ENCODE measurements at regions not wholly inside any gene's neighbourhood (a gene's known extent, or its start where the extent isn't known, plus 50 kb on each side); places are given as distances from the start of the nearest gene placed in this dataset.

DNA sequence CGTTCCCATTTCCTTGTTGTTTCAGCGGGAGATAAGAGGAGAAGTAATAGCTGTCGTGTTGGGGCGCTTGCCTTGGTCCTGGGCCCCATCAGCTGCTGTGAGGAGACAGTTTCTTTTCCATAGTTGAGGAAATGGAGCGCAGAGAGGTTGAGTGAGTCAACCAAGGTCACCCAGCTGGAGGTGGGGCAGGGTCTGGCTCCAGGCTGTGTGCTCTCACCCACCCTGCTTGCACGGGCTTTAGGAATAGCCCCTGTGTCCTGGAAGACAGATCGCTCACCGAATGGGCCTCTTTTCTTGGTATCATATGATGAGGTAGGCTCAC is 165.7 kb upstream of the RTL1 start:
- DNase-seq = no peak

DNA sequence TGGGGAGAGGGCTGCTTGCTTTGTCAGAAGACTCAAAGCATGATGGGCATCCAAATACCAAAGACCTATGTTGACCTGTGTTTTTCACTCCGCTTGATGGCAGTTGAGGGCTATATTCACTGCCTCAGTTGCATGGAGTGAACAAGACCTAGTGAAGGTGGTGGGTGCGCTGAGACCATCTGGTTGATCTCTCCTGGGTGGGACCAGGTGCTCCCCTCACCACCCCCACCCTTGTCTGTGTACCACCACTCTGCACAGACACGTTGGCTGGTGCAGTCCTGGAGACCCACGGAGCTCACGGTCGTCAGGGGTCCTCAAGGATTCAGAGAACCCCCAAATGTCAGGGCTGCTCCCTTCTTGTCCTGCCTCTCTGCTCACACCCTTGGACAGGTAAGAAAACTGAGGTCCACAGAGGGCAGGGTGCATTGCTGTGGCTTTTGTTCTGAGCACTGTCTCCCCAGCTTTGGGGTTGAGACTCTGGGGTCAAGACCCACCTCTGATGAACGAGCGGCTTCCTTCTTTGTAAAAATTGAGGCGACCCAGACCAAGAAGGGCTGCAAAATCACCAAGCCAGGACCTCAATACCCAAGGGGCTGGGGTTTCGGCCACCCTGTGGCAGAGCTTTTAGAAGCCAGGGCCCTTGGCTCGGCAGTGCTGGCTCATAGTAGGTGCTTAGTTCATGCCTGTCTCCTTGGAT is 166.3 kb upstream of the RTL1 start:
- no peak for DNase-seq

- no peak for DNase-seq
These were observed 167.3 kb upstream of the RTL1 start for GRCh38 chr14:101070540-101071492.

DNA sequence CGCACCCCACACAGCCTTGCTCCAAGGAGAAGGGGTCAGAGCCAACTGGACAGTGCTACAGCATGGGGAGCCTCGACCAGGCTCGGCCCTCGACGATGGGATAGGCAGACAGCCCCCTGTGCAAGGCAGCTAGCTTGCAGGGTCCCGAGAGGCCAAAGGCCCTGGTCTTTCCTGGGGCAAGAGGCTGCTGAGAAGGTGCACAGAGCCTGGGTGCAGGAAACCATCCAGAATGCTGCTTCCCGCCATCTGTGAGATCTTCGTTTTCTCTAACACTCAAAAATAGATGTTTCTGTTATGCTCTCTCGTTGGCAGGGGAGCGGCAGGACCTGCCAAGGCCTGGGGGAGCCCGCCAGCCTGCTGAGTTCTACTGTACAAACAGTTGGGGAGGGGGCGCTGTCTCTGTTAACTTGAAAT is 168.0 kb upstream of the RTL1 start:
- no peak for DNase-seq

DNA sequence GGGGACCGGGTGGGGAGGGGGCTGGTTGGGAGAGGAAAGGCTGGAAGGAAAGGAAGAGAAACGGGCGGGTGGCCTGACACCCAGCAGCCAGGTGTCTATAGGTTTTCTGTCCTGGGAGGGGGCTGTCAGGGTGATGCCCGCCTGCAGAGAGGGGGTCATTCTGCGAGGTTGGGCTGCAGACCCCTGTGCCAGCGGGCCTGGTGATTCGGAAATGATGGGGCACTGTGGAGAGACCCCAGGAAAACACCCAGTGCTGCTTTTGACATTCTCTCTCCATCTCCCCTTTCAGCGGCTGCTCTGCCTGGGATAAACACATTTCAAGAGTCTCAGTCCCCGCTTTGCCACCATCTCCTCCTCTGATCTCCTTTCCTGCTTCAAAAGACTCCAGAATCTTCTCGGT is 168.5 kb upstream of the RTL1 start:
- no peak for DNase-seq

DNA sequence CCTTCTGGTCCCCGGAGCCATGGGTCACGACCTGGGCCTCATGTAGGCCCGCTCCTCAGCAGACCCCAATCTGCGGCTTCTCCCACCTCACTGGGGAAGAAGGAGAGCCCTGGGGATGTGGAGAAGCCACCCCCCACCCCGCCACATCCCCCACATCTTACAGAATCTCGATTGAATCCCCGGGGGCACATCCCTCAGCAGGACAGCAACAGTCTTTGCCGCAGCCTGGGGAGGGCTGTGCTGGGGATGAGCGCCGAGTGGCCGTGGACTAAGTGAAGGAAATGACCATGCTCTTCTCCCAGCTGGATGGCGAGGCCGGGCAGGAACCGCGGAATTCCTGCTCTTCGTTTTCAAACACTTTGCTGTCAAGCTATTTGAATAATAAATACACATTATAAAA is 169.0 kb upstream of the RTL1 start:
- no peak for DNase-seq

DNA sequence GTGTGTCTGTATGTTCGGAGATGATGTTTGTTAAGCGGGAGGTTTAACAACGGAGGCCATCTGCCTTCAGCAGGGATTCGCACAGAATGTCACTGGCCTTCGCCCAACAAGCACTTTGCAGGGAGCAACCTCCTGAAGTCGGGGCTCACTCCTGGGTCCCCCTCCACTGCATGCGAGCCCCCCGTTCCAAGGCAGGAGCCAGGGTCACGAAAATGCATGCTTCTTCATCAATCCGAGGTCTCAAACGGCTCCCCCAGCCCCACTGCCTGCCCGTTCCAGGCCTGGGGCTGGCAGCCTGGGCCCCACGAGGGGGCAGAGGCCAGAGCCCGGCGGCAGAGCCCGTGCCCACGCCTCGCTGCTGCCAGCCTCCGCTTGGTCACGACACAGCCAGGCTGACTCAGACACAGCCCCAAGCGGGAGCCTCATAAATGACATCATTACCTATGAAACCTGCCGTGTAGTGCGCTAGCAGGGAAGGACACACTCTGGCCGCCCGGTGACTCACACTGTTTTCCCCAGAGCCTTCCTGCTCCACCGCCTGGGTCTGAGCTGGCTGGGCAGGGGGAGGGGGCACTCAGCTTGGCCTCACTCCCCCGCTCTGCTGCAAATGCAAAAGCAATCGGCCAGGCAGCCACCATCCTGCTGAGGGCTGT is 169.5 kb upstream of the RTL1 start:
- DNase-seq = peak; percentile 95

GRCh38 chr14:101073598-101073965 is 170.1 kb upstream of the RTL1 start:
- DNase-seq = no peak

DNA sequence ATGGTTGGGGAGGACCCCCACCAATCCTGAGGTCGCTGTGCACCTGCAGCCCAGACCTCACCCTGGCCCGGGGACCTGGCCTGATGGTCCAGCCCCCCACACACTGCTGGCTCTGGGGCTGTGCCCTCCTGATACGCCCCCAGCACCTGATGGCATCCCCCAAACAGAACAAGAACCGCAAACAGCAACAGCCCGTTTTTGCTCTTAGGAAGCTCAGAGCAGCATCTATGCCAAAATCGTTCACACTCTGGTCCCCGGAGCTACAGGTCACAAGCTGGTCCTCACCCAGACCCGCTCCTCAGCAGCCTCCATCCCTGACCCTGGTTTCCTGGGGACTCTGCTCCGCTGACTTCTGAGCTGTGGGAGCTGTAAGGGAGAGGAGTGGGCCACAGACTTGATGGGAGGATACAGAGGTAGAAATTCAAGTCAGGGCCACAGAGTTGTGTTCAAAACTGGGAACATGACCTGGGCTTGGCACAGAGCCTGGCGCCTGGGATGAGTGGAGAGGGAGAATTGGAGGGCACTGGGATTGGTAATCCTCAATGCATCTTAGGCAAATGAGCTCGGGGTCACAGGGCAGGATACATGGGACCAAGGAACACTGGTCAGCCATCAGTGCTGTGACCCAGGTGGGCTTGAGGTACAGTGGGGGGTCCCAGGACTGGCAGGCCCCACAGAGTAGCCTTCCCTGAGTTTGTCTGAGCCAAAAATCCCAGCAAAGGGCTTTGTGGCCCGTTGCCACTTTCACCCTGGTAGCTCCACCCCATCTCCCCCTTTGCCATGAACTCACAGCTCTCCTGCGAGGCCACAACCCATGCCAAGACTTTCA is 170.9 kb upstream of the RTL1 start:
- DNase-seq = no peak

- no peak for DNase-seq
These were observed 171.7 kb upstream of the RTL1 start for GRCh38 chr14:101075025-101075800.

DNA sequence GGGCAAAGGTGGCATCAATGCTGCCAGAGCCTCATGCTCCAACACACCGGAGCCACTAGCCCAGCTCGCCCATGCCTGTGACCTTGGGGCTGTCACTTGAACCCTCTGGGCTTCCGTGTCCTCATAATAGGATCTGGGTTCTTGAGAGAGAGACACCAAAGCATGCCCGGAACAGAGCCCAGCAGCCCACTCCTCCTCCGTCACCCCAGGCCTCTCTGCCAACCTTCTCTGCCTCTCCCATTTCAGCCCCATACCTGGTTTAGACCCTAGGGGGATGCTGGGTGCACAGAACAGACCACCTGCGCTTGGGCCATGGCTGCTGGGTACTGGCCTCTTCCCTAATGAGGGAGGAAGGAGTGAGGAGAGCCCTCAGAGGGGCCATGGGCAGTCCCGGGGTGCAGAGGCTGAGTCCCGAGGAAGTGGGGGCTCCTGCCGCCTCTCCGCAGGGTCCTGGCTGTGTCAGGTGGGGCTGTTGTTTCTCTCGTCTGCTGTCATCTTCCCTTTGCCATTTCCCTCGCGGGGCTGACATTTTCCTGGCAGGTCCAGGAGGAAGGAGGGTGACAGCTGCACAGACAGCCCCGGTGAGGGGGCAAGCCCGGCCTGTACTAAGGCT is 172.4 kb upstream of the RTL1 start:
- no peak for DNase-seq

DNA sequence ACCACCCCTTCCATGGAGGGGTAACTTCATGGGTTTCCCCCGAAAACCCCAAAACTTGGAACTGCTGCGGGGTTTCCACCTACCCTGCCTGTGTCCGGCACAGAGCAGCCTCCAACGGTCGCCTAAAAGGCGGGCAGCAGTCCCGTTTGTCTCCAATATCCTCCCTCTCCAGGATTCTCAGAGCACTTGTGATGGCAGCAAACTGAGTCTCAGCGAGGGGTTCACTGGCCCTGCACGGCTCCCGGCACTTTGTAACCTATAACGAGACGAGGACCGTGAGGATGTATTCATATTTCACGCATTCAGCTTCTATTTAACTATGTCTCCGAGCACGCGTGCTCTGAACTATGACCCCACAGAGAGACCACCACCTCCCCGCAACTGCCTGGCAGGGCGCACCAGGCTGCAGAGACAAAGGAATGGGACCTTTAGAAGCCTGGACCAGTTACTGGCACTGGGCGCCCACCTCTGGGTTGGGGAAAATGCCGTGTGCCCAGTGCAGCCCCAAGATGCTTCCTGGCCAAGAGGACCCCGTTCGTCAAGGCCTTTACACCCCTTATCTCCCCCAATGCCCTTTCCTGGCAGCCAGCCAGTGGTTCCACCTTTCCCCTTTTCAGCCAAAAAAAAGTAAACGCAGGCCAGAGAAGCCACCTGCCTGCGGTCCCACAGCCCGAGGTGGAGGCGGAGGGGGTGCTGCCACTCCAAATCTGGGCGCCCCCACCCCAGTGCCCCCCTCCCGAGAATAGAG is 173.1 kb upstream of the RTL1 start:
- no peak for DNase-seq

DNA sequence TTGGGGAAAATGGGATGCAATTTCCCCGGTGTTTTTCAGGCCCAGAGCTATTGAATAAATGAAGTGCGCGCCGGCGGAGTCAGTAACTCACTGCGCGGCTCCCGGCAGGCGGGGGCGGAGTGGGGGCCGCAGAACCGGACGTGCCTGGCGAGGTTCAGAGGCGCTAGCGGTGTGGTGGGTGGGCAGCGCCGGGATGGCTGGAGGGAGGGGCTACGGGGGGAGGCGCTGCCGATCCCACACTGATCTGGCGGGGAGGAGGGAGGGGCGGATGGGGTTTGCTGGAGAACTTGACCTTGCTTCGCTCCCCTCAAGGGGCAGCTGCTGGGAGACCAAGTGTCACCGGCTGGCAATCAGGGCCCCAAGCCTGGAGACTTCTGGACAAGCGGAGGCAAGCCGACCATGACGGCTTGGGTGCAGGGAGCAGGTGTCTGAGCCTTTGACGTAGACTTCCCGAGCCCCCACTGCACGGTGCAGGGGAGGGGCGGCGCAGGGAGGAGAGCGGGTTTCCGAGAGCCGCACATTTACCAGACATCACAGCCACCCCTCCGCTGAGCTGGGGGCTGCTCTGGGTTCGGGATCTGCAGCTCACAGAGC is 174.1 kb upstream of the RTL1 start:
- DNase-seq = peak; percentile 35

DNA sequence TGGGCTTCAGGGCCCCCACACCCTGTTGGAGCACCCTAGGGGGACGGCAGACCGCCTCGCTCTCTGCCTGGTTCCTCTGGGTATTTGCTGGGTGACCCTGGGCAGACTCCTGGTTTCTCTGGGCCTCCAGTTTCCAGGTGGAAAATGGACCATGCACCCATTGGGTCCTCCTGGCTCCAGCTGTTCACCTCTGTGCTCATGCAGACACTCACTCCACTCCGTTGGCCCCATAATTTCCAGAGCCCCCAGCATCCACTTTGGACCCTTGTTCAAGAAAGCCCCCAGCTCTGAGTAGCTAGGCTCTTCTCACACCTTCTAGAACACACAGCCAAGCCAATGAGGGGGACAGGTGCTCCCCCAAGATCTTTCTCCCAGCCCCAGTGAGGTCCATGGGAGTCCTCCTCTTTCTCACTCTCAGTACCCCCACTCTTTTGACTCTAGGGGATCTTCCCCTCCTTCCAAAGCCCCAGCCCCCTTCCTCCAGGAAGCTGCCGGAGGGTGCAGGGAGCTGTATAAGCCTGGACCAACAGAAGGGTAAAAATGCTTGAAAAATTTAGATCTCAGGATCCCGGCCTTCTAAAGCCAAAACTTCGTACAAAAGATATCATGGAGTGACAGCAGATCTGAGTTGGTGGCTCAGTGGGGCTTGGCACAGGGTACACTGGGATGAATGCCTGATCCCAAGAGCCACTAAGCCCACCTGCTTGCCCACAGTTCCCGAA is 174.8 kb upstream of the RTL1 start:
- DNase-seq = no peak

DNA sequence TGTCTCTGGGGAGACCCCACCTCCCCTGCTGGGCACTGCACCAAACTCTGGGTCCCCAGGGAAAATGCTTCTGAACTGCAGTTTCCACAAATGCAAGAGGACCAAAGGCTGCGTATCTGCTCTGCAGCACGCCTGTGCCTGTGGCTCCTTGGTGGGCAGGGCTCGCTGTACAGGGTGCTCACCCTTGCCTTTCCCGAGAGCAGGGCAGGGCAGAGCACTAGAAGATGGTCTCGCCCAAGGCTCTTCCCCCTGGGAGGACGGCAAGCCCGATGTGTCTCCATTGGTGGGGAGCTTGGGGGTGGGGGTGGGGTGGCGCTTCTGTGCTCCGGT is 175.3 kb upstream of the RTL1 start:
- DNase-seq = no peak

DNA sequence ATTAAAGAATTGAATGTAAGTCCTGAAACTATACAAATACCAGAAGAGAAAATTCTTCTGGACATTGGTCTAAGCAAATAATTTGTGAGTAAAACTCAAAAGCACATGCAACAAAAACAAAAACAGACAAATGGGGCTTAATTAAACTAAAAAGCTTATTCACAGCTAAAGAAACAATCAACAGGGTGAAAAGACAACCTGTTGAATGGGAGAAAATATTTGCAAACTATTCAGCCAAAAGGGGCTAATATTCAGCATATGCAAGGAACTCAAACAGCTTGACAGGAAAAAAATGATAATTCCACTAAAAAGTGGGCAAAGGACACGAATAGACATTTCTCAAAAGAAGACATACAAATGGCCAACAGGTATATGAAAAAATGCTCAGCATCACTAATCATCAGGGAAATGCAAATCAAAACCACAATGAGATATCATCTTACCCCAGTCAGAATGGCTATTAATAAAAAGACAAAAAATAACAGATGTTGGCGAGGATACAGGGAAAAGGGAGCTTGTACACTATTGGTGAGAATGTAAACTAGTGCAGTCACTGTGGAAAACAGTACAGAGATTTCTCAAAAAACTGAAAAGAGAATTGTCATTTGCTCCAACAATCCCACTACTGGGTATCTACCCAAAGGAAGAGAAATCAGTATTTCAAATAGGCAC is 177.5 kb upstream of the RTL1 start:
- DNase-seq = no peak

DNA sequence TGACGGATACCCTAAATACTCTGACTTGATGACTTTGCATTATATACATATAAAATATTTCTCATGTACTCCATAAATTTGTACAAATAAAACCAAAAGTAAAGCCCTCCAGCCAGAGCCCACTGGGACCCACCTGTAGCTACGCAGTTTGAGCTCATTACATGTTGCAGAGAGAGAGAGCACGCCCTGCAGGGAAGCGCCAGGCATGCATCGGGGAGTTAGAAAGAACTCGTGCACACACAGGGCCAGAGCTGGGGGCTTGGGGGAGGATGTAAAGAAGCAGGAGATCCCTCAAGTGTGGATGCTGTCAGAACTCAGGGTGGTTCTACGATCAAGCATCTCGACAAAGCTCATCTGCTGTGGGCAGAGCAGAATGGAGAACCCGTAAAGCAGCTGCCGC is 178.5 kb upstream of the RTL1 start:
- DNase-seq = no peak

- DNase-seq = no peak
These were observed 179.2 kb upstream of the RTL1 start for GRCh38 chr14:101082436-101083384.

Measured in fibroblast of upper back skin (primary cell).